Erythroblast (primary cell): ENCODE measurements at regions not wholly inside any gene's neighbourhood (a gene's known extent, or its start where the extent isn't known, plus 50 kb on each side); places are given as distances from the start of the nearest gene placed in this dataset.

Experiments used
- GATA1 ChIP-seq: IDR thresholded peaks from 2 replicates; pipeline ENCODE4 v1.6.1; 2011; ENCODE audit warnings: low read depth, mild to moderate bottlenecking, control low read depth, low read length, moderate library complexity
- POLR2A ChIP-seq: IDR thresholded peaks from 2 replicates; pipeline ENCODE4 v1.6.1; 2011; ENCODE audit warnings: mild to moderate bottlenecking, low read length

DNA sequence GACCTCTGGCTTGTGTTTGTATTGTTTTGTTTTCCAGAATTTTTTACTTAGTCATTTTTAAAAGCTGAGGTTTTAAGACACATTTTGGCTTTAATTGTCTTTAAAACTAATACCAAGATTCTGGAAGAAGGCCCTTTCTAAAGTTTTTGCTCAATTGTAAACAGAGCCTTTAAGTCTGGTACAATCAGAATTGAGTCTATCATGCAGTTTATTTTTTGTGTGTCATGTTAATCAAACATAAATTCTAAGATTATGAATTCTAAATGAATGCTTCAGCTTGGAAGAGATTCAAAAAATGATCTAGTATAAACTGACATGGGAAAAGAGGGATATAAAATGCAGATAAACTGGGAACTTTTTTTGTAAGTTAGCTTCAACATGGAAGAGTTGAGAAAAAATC, 882.7 kb downstream of the TLE1 start:
- TF ChIP-seq POLR2A, result no peak
- TF ChIP-seq GATA1, result no peak
